H9 (cell line): ENCODE measurements at regions not wholly inside any gene's neighbourhood (a gene's known extent, or its start where the extent isn't known, plus 50 kb on each side); places are given as distances from the start of the nearest gene placed in this dataset.

Experiments used
- DNase-seq: peaks from one replicate; pipeline ENCODE4 v3.0.0-alpha.2; 2017
- H2AFZ ChIP-seq: one replicate; pipeline ENCODE4 v1.6.1; 2013; ENCODE audit warnings: mild to moderate bottlenecking, low read length, control low read depth, moderate library complexity
- H2AK5ac ChIP-seq: 2 replicates; pipeline ENCODE4 v1.6.1; 2013; ENCODE audit warnings: low read length, control low read depth, mixed read lengths; ENCODE audit not compliant: insufficient read length
- H2BK120ac ChIP-seq: one replicate; pipeline ENCODE4 v1.6.1; 2013; ENCODE audit warnings: low read depth, mild to moderate bottlenecking, low read length, control low read depth, inconsistent platforms; ENCODE audit not compliant: poor library complexity, severe bottlenecking
- H2BK12ac ChIP-seq: 2 replicates; pipeline ENCODE4 v1.6.1; 2013; ENCODE audit warnings: low read length, control low read depth, mixed read lengths, low read depth; ENCODE audit not compliant: insufficient read length
- H2BK15ac ChIP-seq: 2 replicates; pipeline ENCODE4 v1.6.1; 2013; ENCODE audit warnings: low read depth, low read length, control low read depth
- H2BK20ac ChIP-seq: one replicate; pipeline ENCODE4 v1.6.1; 2013; ENCODE audit warnings: low read depth, mild to moderate bottlenecking, low read length, control low read depth, inconsistent platforms; ENCODE audit not compliant: poor library complexity, severe bottlenecking
- H2BK5ac ChIP-seq: 2 replicates; pipeline ENCODE4 v1.6.1; 2013; ENCODE audit warnings: low read length, control low read depth, mixed read lengths; ENCODE audit not compliant: insufficient read length
- H3K14ac ChIP-seq: 2 replicates; pipeline ENCODE4 v1.6.1; 2013; ENCODE audit warnings: low read length, control low read depth; ENCODE audit not compliant: insufficient read depth
- H3K18ac ChIP-seq: 2 replicates; pipeline ENCODE4 v1.6.1; 2013; ENCODE audit warnings: low read depth, mild to moderate bottlenecking, mixed read lengths, low read length, control low read depth; ENCODE audit not compliant: insufficient read length
- H3K23ac ChIP-seq: 2 replicates; pipeline ENCODE4 v1.6.1; 2013; ENCODE audit warnings: low read length, control low read depth, mixed read lengths, low read depth; ENCODE audit not compliant: insufficient read length
- H3K23me2 ChIP-seq: 2 replicates; pipeline ENCODE4 v1.6.1; 2013; ENCODE audit warnings: low read depth, mild to moderate bottlenecking, mixed read lengths, low read length, control low read depth; ENCODE audit not compliant: insufficient read length, poor library complexity, severe bottlenecking
- H3K27ac ChIP-seq: 2 replicates; pipeline ENCODE4 v1.5.1; 2013; ENCODE audit warnings: low read length, control low read depth, mixed read lengths, low read depth; ENCODE audit not compliant: insufficient read length
- H3K27me3 ChIP-seq: 2 replicates; pipeline ENCODE4 v1.6.1; 2013; ENCODE audit warnings: low read length, control low read depth, inconsistent platforms; ENCODE audit not compliant: insufficient read depth
- H3K4ac ChIP-seq: 2 replicates; pipeline ENCODE4 v1.6.1; 2013; ENCODE audit warnings: low read depth, mild to moderate bottlenecking, control low read depth, inconsistent platforms, low read length, moderate library complexity
- H3K4me1 ChIP-seq: 2 replicates; pipeline ENCODE4 v1.6.1; 2013; ENCODE audit warnings: low read length, control low read depth, inconsistent platforms; ENCODE audit not compliant: insufficient read depth
- H3K4me2 ChIP-seq: 2 replicates; pipeline ENCODE4 v1.6.1; 2013; ENCODE audit warnings: low read length, control low read depth, mixed read lengths; ENCODE audit not compliant: insufficient read length, insufficient read depth
- H3K56ac ChIP-seq: 2 replicates; pipeline ENCODE4 v1.6.1; 2013; ENCODE audit warnings: low read depth, mild to moderate bottlenecking, mixed read lengths, low read length, control low read depth; ENCODE audit not compliant: insufficient read length
- H3K79me1 ChIP-seq: 2 replicates; pipeline ENCODE4 v1.6.1; 2013; ENCODE audit warnings: low read depth, mild to moderate bottlenecking, moderate library complexity, low read length, control low read depth, inconsistent platforms; ENCODE audit not compliant: insufficient read depth, poor library complexity, severe bottlenecking
- H3K79me2 ChIP-seq: 2 replicates; pipeline ENCODE4 v1.6.1; 2013; ENCODE audit warnings: low read length, control low read depth, inconsistent platforms; ENCODE audit not compliant: insufficient read depth
- H3K9ac ChIP-seq: 2 replicates; pipeline ENCODE4 v1.6.1; 2013; ENCODE audit warnings: low read length, control low read depth, mixed read lengths; ENCODE audit not compliant: insufficient read length; ENCODE audit errors: extremely low read depth
- H3K9me3 ChIP-seq: one replicate; pipeline ENCODE4 v1.6.1; 2013; ENCODE audit warnings: low read depth, low read length, inconsistent platforms; ENCODE audit not compliant: control insufficient read depth
- H3T11ph ChIP-seq: one replicate; pipeline ENCODE4 v1.6.1; 2013; ENCODE audit warnings: mild to moderate bottlenecking, low read length, control low read depth, inconsistent platforms
- H4K20me1 ChIP-seq: one replicate; pipeline ENCODE4 v1.6.1; 2013; ENCODE audit not compliant: control insufficient read depth, insufficient read length, insufficient read depth
- H4K5ac ChIP-seq: 2 replicates; pipeline ENCODE4 v1.6.1; 2013; ENCODE audit warnings: low read depth, mild to moderate bottlenecking, mixed read lengths, low read length, control low read depth; ENCODE audit not compliant: insufficient read length
- H4K8ac ChIP-seq: replicated peaks from 2 replicates; pipeline ENCODE4 v1.6.1; 2013; ENCODE audit warnings: low read length, control low read depth, mixed read lengths, low read depth; ENCODE audit not compliant: insufficient read length
- H4K91ac ChIP-seq: 2 replicates; pipeline ENCODE4 v1.6.1; 2013; ENCODE audit warnings: low read depth, mild to moderate bottlenecking, moderate library complexity, mixed read lengths, low read length, control low read depth; ENCODE audit not compliant: insufficient read length
- H3K27ac Mint-ChIP-seq, 3 experiments: 2 replicates in 2 of 3; 3 replicates in 1 of 3; pipeline ENCODE4 v1.8.0; 2020 to 2021; ENCODE audit warnings: mixed read lengths in 3 of 3, mild to moderate bottlenecking in 1 of 3, moderate library complexity in 1 of 3
- H3K27me3 Mint-ChIP-seq: 2 replicates; pipeline ENCODE4 v1.8.0; 2021; ENCODE audit warnings: low read depth, mild to moderate bottlenecking, moderate library complexity, mixed read lengths
- H3K36me3 Mint-ChIP-seq, 3 experiments: 2 replicates in 2 of 3; 3 replicates in 1 of 3; pipeline ENCODE4 v1.8.0; 2020 to 2021; ENCODE audit warnings: low read depth in 3 of 3, mixed read lengths in 3 of 3; ENCODE audit not compliant: insufficient read depth in 1 of 3
- H3K4me1 Mint-ChIP-seq, 2 experiments: 2 replicates each; pipeline ENCODE4 v1.8.0; 2020; ENCODE audit warnings: mixed read lengths in 2 of 2
- H3K4me3 Mint-ChIP-seq, 2 experiments: 2 replicates in 1 of 2; 3 replicates in 1 of 2; pipeline ENCODE4 v1.8.0; 2020 to 2021; ENCODE audit warnings: mild to moderate bottlenecking in 2 of 2, mixed read lengths in 2 of 2, moderate library complexity in 1 of 2
- H3K9me3 Mint-ChIP-seq, 2 experiments: 2 replicates in 1 of 2; 3 replicates in 1 of 2; pipeline ENCODE4 v1.8.0; 2020; ENCODE audit warnings: mild to moderate bottlenecking in 2 of 2, mixed read lengths in 2 of 2, moderate library complexity in 1 of 2
- WGBS: extraction: QIAGEN DNeasy Blood & Tissue Kit; methylation state at CpG from one replicate; pipeline ENCODE4 v1.1.7; 2013; ENCODE audit warnings: missing lambda C conversion rate, low lambda C conversion rate, mixed read lengths; ENCODE audit not compliant: insufficient read length; ENCODE audit errors: extremely low coverage; 5-methylcytosine and 5-hydroxymethylcytosine counted together
- TF ChIP-seq, protein P1 (sequence below): fragments of 200-600 bp; sonication (generic); conservative IDR thresholded peaks from 3 replicates; pipeline ENCODE4 v1.8.0; 2021; ENCODE audit warnings: antibody characterized with exemption, mild to moderate bottlenecking

DNA sequence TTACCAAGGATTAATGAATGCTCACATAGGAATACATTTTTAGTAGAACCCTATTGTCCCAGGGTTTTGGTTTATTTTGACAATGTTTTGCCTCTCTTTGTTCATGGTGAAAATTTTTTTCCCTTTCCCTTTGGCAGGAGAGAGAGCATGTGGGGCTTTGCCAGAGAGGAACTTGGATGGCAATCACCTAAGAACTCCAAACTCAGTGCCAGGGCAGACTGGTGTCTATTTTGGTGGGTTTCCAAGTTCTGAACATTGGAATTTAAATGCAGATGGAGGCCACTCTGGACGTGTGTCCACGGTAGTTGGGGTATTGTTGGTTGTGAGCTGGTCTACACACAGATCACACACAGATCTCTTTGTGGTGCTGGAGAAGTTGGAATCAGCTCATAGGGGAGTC lies 2091.1 kb upstream of the PIK3C3 start:
- no peak overlapping the region for H3T11ph ChIP-seq
- Mint-ChIP-seq H3K27ac (no peak overlapping the region; a peak in 1 of 7 replicates), H3K36me3 (no peaks in the 10 kb centered on the region), H3K27me3 (no peaks in the 10 kb centered on the region), H3K9me3 (no peaks in the 10 kb centered on the region; a peak in 1 of 5 replicates), H3K4me1 (peaks cover 0 to 9% of the 10 kb centered on the region in 2 experiments; a peak in 2 of 4 replicates), H3K4me3 (no peak overlapping the region)
- H3K27ac ChIP-seq: no peak overlapping the region
- H2BK15ac ChIP-seq: no peak overlapping the region
- no peak for DNase-seq
- no peaks in the 10 kb centered on the region for H3K27me3 ChIP-seq
- H3K23ac ChIP-seq: no peak overlapping the region
- H3K23me2 ChIP-seq: no peaks in the 10 kb centered on the region
- H3K9me3 ChIP-seq: no peaks in the 10 kb centered on the region
- no peak overlapping the region for H2BK5ac ChIP-seq
- H3K79me2 ChIP-seq: no peaks in the 10 kb centered on the region
- no peak overlapping the region for H2BK20ac ChIP-seq
- no peak overlapping the region for H3K18ac ChIP-seq
- H2AFZ ChIP-seq: no peak overlapping the region
- no peak overlapping the region for H2AK5ac ChIP-seq
- no peak overlapping the region for H3K4me2 ChIP-seq
- H3K79me1 ChIP-seq: no peaks in the 10 kb centered on the region
- no peak overlapping the region for H2BK120ac ChIP-seq
- H4K91ac ChIP-seq: no peak overlapping the region
- no peak overlapping the region for H3K9ac ChIP-seq
- no peaks in the 10 kb centered on the region for H3K4me1 ChIP-seq
- no peak overlapping the region for H3K4ac ChIP-seq
- WGBS: no CpG with 5 or more reads among the region's 2 CpGs
- TF ChIP-seq, protein P1, sequence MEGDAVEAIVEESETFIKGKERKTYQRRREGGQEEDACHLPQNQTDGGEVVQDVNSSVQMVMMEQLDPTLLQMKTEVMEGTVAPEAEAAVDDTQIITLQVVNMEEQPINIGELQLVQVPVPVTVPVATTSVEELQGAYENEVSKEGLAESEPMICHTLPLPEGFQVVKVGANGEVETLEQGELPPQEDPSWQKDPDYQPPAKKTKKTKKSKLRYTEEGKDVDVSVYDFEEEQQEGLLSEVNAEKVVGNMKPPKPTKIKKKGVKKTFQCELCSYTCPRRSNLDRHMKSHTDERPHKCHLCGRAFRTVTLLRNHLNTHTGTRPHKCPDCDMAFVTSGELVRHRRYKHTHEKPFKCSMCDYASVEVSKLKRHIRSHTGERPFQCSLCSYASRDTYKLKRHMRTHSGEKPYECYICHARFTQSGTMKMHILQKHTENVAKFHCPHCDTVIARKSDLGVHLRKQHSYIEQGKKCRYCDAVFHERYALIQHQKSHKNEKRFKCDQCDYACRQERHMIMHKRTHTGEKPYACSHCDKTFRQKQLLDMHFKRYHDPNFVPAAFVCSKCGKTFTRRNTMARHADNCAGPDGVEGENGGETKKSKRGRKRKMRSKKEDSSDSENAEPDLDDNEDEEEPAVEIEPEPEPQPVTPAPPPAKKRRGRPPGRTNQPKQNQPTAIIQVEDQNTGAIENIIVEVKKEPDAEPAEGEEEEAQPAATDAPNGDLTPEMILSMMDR: no peak
- H2BK12ac ChIP-seq: no peak overlapping the region
- no peak overlapping the region for H4K5ac ChIP-seq
- H4K20me1 ChIP-seq: no peaks in the 10 kb centered on the region
- H3K56ac ChIP-seq: no peak overlapping the region
- no peak overlapping the region for H3K14ac ChIP-seq
- H4K8ac ChIP-seq: no peak overlapping the region
